GM13977 (cell line): ENCODE measurements at regions not wholly inside any gene's neighbourhood (a gene's known extent, or its start where the extent isn't known, plus 50 kb on each side); places are given as distances from the start of the nearest gene placed in this dataset.

Source experiments
- DNase-seq: peaks from one replicate; pipeline ENCODE4 v3.0.0; 2012; ENCODE audit warnings: low spot score
- in situ Hi-C: fragments of 300-500 bp; cut with MboI; formaldehyde crosslinking; loops from one replicate; pipeline ENCODE4 v1.12.0; 2022; ENCODE audit warnings: low sequenced_read_pairs, low pct_unique_long_range_greater_than_20kb, mixed read lengths, inconsistent platforms; ENCODE audit not compliant: unreplicated experiment
- TF ChIP-seq, protein P1 (sequence below): IDR thresholded peaks from 2 replicates; pipeline ENCODE4 v1.5.1; 2012; ENCODE audit warnings: mild to moderate bottlenecking, control low read depth; ENCODE audit not compliant: insufficient read depth; ENCODE audit errors: extremely low read depth, missing control alignments

DNA sequence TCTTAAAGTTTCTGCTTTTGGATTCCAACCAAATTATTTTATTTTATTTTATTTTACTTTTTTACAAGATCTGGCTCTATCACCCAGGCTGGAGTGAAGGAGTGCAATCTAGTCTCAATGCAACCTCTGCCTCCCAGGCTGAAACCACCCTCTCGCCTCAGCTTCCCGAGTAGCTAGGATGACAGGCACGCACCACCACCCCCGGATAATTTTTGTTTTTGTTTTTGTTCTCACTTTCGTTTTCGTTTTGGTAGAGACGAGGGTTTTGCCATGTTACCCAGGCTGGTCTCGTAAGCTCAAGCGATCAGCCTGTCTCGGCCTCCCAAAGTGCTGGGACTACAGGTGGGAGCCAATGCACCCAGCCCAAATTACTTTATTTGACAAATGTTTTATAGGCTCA is 219.8 kb downstream of the ETS1 start:
- in situ Hi-C loops = no loop called here
- DNase-seq = no peak
- TF ChIP-seq, protein P1, sequence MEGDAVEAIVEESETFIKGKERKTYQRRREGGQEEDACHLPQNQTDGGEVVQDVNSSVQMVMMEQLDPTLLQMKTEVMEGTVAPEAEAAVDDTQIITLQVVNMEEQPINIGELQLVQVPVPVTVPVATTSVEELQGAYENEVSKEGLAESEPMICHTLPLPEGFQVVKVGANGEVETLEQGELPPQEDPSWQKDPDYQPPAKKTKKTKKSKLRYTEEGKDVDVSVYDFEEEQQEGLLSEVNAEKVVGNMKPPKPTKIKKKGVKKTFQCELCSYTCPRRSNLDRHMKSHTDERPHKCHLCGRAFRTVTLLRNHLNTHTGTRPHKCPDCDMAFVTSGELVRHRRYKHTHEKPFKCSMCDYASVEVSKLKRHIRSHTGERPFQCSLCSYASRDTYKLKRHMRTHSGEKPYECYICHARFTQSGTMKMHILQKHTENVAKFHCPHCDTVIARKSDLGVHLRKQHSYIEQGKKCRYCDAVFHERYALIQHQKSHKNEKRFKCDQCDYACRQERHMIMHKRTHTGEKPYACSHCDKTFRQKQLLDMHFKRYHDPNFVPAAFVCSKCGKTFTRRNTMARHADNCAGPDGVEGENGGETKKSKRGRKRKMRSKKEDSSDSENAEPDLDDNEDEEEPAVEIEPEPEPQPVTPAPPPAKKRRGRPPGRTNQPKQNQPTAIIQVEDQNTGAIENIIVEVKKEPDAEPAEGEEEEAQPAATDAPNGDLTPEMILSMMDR = no peak

- TF ChIP-seq, protein P1 = no peak
- DNase-seq = no peak
- in situ Hi-C loops = no loop called here
Observed at GRCh38 chr11:128365044-128365443, 222.3 kb downstream of the ETS1 start.

DNA sequence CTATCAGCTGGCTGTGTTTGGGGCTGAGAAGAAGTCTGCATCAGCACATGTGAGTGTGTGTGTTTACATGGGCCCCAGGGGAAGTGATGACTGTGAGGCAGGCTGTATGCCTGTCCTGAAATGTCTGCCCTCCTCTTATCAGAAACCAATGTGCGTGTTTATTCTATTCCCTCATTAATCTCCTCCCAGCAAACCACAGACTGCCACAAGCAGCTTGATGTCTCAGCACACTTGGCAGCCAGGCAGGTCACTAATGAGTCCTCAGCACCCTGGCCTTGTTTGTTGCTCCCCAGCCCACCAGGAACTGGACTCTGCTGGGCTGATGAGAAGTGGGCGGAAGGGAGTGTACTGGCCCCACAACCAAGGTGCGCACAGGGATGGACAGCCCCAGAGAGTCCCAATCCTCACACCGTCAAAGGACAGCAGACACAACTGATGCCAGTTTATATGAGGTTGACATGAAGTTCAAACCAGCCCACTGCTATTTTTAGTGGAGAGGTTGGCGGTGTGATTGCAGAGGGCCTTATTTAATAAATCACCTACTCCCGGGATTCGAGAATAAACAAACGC is 225.8 kb downstream of the ETS1 start:
- in situ Hi-C loops = no loop called here
- no peak for DNase-seq
- TF ChIP-seq, protein P1 = no peak

DNA sequence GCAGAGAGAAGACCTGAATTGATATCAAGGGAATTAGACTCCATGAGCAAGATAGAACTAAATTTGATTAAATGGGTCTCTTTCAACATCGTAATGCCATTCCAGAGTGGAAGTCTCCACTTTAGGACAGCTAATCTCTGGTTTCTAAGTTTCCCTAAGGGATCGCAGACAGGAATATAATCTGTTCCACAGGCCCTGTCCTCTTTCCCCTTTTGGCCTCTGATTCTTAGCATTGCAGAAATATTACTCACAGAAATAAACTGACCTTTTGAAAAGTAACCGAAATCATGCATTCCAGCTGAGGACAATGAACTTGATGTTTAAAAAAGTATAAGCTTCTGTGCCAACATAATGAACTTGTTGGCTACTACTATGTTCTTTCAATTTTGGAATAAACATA is 227.8 kb downstream of the ETS1 start:
- TF ChIP-seq, protein P1 = no peak
- DNase-seq = no peak
- in situ Hi-C loops = no loop called here

DNA sequence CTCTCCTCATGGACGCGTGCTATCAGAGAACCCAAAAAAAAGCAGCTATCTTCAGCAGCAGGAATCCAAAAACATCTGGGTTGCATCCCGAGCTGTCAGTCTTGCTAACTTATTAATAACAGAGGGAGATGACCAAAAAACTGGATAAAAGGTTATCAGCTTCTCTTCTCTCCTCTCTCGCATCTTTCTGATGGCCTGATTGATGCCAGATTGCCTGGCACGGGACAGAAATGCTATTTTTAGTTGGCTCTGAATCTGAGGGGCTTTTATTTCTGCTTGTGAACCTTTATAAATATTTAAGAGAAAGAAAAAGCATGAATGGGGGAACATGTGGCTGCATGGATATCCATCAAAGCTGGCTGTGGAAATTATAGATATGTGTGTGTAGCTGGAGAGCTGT is 230.3 kb downstream of the ETS1 start:
- TF ChIP-seq, protein P1 = no peak
- no peak for DNase-seq
- in situ Hi-C loops = no loop called here

- no peak for DNase-seq
- in situ Hi-C loops = no loop called here
Observed at GRCh38 chr11:128355558-128355957, 231.8 kb downstream of the ETS1 start.

GRCh38 chr11:128354476-128354875 is 232.9 kb downstream of the ETS1 start:
- in situ Hi-C loops = no loop called here
- TF ChIP-seq, protein P1 = no peak
- no peak for DNase-seq

More at GRCh38 chr11:128355558-128355957, 231.8 kb downstream of the ETS1 start:
- TF ChIP-seq, protein P1 = no peak
